HG03064 (cell line): ENCODE measurements at regions not wholly inside any gene's neighbourhood (a gene's known extent, or its start where the extent isn't known, plus 50 kb on each side); places are given as distances from the start of the nearest gene placed in this dataset.

Source experiments
- ATAC-seq: cut with Tn5 transposase; IDR thresholded peaks from one replicate; pipeline ENCODE4 v1.9.1; 2021; ENCODE audit warnings: low read depth; ENCODE audit not compliant: unreplicated experiment

DNA sequence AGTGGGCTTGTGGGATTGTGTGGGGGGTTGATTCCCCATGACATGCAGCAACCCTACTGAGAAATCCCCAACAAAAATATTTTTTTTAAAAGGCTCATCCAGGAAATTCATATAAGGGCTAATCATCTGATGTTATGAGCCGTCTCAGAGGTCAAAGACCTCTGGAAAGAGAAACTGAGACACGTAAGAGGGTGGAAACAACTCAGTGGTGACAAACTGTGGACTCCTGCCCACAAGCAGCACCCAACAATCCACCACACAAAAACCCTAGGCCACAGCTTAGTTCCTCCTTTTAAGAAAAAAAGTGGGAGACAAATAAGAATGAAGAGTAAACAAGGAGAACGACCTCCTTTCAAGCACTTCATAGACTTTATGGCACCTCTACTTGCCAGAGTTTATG, 1096.1 kb upstream of the NRXN1 start:
- ATAC-seq = no peak

DNA sequence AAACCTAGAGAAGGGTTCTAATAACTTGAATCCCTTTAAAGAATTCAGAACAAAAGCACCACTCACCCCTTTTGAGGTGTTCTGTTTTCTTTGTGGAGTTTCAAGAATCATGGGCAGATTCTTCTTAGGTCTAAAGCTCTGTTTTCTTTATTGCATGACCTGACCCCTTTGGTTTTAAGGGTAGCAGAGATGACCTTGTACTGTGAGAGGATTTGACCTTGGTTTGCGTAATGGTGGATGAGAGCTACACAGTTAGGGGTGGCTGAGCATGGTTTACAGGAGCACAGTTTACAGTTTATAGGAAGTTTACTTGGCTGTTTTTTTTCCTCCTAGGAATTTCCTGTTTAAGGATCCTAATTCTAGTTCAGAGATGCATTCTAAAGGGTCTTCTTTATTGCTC, 1095.6 kb upstream of the NRXN1 start:
- no peak for ATAC-seq

DNA sequence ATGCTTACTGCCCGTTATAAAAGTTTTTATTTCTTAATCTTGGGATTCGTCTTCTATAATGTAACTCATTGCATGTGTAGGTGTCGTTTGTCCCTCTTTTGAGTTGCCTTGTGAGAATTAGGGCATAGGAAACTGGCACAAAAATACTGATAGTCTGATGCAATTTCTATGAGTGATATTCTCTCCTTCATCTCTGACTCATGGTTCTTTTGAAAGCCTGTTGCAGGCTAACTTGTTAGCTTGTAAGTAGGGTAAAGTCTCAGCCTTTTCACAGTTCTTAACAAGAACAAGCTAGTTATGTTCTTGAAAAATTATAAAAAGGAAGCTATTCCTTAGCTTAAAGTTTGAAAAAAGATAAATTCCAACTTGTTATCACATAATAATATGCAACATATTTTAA, 1085.4 kb upstream of the NRXN1 start:
- no peak for ATAC-seq

DNA sequence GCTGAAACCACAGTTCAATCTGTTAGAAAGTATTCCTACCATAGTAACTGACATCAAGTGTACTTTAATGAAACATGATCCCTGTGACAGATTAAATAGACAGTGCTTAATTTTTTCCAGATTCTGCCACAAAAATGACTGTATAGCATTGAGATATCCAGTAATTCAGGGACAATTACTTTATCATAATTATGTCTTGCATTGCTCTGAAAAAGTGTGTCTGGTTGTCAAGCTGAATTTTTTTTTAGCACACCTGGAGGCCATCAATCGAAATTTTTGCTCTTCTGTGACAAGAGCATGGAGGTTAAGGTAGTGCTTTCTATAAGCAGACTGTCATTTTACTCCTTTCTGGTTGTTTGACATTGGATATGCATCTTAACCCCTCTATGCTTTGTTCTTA, 1083.8 kb upstream of the NRXN1 start:
- ATAC-seq = no peak

DNA sequence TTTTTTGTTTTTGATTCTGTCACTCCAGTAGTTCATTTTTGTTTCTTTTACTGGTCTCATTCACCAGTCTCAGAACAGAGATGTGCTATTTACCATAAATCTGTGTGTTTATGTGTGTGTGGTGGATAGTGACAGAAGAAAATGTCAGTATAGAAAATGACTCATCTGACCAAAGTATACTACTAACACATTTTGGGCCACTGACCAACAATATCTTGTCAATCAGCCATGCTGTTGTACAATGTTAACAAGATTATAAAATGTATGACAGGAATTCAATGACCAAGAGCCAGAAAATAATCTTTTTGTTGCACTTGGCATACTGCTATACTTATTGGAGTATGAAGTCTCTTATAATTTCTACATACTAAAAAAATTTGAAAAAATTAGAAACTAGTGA, 1081.4 kb upstream of the NRXN1 start:
- ATAC-seq = no peak

DNA sequence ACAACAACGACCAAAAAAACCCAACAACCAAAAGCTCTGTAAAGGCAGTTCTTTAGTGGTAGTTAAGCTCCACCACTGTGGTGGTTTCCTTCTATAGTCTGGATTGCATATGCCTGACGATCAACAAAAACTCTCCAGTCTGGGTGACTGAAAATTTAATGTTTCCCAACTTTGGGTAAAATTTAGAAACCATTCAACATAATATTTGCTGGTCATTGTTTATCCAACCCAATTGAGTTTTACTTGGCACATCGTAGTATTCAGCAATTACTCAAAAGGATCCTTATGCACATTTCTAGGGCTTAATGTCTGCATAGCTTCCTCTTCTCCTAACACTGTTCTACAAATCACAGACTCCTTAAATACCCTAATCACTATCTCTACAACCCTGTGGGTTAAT, 1080.2 kb upstream of the NRXN1 start:
- ATAC-seq = no peak

DNA sequence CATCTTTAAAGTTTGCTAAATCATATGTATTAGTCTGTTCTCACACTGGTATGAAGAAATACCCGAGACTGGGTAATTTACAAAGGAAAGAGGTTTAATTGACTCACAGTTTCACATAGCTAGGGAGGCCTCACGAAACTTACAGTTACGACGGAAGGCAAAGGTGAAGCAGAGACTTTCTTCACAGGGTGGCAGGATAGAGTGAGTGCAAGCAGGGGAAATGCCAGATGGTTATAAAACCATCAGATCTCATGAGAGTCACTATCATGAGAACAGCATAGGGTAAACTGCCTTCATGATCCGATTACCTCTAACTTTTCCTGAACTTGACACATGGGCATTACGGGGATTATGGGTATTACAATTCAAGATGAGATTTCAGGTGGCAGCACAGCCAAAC, 1075.2 kb upstream of the NRXN1 start:
- ATAC-seq = no peak

DNA sequence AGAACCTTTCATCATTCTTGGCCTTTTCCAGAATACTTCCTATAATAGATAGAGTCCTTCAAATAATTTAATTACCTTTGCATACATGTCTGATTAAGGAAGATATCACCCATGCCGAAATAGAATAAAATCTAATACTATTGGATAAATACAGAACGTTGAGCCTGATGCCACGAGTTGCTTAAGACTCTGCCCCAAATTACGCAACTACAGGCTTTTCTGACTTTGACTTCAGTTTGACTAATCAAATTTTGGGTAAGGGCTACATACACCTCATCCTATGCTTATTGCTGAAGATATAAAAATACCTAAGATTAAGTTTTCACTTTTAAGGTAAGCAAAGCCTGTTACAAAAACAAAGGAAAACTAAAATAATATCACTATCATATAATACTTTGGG, 1065.1 kb upstream of the NRXN1 start:
- no peak for ATAC-seq

DNA sequence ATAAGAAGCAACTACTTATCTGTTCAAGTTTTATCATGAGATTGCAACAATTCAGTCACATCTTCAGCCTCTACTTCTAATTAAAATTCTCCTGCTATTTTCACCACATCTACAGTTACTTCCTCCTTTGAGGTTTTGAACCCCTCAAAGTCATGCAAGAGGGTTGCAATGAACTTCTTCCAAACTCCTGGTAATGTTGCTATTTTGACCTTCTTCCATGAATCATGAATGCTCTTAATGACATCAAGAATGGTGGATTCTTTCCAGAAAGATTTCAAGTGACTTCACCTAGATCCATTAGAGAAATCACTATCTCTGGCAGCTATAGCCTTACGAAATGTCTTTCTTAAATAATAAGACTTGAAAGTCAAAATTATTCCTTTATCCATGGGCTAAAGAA, 1052.8 kb upstream of the NRXN1 start:
- no peak for ATAC-seq

DNA sequence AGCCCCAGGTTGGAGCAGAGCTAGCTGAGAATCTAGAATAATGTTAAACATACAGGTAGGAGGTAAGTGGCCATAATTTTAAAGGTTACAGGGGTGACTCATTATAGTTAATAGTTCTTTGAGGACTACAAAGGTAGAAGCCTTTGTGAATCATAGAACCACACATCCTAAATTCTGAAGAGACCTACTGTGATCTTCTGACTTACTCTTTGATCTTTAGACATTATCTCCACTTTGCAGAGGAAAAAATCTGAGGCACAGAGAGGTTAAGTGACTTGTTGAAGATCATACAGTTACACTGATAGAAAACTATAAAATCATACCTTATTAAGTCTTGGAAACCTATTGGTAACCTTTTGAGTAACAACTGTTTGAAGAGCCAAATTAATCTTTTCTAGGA, 1051.3 kb upstream of the NRXN1 start:
- no peak for ATAC-seq

DNA sequence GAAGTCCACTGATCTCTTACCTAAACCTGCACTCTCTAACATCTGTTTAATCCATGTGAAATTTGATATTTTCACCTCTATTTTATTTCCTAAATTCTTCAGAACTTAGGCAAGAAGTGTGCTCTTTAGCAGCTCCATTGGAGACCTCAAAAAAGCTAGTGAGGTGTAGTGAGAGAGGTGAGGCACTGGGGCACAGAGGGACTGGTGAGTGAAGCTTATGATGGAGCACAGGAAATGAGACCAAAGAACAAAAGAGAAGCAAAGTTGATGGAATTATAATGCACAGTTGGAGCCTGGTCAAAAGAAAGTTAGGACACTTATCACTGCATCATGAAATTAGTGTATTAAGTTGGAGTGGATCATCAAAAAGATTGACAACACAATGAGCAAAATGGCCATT, 1050.7 kb upstream of the NRXN1 start:
- ATAC-seq = no peak

DNA sequence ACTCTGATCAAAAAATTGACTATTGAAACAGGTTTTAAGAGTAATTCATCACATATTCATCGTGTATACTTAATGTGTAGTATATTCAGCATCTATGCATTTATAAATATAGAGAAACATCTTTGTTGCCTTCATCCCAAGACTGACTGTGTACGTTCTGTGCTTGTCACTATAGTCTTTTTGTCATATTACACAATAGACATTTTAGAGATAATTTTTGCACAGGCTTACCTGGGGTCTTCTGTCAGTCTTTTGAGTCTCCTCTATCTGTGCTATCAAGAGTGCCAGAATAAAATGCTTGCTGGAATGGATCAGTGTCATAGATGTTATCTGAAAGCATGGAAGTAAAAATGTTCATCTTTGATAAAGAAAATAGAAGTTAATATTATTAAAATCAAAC, 1047.7 kb upstream of the NRXN1 start:
- no peak for ATAC-seq

DNA sequence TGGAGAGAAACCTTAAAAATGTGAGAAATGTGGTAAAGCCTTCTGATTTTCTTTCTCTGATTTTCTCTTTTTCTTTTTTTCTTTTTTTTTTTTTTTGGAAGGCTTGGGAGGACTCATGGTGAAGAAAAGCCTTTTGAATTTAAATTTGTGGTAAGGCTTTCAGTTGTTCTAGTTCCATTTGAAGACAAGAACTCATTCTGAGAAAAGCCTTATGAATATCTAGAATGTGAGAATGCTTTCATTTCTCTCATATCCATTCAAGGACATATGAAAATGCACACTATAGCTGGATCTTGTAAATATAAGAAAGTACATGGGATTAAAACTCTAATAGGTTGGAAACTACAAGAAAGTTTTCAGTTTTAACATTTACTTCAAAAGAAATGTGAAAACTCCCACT, 1045.2 kb upstream of the NRXN1 start:
- ATAC-seq = no peak

DNA sequence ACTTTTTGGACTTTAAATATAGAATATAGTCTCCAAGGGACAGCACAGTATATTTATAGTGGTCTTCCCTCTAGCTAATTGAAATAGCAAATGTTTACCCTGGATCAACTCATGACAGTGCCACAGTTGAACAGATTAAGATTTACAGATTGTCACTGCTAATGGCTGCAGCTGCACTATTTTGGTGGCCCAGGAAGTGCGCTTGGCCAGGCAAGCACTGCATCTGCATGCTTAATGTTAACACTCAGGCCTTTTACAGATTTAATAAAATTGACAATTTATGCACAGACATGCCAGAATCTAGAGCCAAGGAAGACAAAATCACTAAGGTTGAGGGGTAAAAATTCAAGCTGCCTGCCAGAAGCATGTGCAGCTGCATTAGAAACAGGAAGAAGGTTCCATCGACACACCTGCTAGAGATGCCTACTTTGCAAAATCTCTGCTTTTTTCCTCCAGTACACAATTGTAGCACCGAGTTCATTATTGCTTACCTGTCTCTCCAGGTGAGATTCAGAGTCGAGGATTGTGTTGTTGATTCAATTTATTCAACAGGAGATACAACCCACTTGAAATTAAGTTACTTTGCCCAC, 1042.3 kb upstream of the NRXN1 start:
- no peak for ATAC-seq

DNA sequence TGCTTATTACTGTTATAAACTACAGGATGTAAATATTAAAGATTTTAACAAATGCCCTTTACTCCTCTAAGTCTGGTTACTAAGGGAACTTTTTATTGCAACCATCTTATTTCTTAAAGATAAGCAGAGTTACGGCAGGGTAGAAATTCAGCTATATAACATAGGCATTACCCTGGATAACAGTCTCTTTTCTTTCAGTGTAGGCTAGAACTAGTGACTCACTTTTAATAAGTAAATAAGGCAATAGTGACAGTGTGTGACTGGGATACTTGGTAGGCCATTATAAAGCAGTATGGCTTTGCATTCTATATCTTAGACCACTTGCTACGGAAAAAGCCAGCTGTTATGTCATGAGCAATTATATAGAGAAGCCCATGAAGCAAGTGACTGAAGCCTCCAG, 1041.0 kb upstream of the NRXN1 start:
- ATAC-seq = no peak

DNA sequence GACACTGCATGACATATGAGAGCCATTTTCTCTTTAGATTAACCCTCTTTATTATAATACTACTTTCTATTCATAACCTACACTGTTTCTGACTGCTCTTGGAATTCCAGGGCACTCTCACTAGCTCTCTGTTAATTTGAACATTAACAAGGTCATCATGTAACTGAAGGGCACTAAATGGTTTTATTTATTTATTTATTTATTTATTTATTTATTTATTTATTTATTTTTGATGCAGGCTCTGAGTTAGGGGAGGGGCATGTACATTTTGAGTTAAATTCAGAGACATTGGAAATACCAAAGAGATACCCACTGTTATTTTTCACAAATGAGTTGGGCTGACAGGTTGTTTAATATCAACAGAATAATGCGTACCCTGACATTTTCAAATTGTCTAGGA, 1038.7 kb upstream of the NRXN1 start:
- ATAC-seq = no peak

DNA sequence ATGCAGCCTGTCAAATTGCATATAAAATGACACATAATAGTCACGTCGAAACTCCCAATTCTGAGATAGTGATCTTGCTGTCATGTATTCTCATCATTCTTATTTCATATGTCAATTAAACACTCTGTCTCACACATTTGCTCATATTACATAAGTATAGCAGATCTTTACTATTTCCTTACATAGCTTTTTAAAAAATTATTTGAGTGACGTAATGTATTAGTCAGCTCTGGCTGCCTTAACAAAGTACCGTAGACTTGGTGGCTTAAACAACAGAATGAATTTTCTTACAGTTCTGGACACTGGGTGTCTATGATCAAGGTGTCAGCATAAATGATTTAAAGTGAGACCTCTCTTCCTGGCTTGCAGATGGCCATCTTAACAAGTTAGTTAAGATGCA, 1032.3 kb upstream of the NRXN1 start:
- ATAC-seq = no peak

DNA sequence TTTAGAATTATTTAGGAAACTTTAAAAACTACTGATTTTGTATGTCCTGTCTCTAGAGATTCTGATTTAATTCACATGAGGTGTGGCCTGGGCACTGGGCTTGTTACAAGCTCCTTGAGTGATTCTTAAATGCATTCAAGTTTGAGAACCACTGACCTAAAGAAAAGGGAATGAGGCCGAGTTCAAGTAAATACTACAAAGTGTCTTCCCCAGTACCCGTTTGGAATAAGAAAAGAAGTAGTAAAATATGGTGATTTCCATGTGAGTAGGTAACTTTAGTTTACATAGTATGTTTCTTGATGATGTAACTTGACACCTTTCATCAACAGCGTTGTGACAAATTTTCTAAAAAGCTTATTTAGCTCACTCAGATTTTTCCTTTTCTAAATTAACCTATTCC, 1022.9 kb upstream of the NRXN1 start:
- ATAC-seq = no peak

DNA sequence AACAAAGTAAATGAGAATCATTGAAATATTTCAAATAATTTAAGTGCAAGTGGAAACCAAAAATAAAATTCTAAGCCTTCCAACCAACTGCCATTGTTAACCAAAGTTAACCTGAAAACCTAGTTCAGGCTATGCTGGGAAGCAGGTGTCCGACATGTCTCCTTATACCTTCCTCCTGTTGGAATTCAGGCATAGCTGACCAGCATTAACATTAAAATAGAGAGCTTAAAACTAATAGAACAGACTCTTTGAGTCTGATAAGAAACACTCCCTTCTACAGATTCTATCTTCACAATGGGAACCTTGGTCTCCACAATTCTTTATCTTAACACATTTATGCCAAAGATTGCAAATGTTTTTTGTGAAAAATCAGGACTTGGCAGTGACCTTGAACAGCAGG, 1004.9 kb upstream of the NRXN1 start:
- ATAC-seq = no peak

DNA sequence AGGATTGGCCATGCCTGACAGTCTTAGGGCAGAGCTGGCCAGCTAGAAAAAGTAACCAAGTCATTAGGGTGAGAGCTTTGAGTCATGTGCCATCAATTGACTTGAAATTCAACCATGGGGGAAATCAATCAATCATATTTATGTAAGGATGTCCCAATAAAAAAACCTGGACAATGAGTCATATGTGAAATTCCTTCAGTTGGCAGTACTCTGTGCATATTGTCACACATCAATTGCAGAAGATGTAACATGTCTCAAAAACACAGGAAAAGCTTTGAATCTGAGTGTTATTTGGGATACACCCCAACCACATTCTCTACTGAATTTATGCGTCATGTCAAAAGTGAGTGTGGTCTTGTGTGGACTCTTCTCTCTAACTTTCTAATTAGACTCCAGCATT, 1004.1 kb upstream of the NRXN1 start:
- no peak for ATAC-seq

DNA sequence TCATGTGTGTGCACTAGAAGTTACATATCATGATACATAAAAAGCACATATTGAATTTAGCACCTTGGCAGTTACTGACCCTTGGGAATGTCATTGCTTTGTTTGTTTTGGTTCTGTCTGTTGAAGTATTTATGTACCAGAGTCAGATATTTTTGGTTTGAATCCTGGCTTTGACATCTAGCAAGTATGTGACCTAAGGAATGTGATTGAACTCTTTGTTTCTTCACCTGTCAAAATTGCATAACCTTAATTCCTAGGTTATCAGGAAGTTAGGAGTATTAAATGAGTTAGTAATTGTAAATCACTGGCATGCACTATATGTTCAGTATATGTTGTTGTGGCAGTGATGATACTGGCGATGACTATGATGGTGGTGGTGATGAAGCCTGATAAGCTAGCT, 1003.5 kb upstream of the NRXN1 start:
- no peak for ATAC-seq

DNA sequence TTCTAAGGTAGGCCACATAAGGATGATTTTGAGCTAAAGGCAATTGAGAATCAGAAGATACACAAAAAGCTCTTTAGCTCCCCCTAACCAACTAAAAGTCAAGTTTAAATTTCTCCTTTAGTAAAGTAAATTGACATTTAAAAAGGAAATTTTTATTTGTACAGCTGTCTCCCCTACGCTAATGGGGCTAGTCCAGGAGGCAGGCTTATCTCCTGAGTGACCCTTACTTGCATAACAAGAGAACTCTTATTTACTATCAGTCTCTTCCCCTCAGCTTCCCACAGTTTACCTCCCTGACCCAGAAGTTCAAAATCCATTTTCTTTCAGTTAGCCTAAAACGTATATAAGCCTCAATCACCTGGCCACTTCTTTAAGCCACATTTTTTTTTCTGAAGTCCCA, 1002.8 kb upstream of the NRXN1 start:
- ATAC-seq = no peak

DNA sequence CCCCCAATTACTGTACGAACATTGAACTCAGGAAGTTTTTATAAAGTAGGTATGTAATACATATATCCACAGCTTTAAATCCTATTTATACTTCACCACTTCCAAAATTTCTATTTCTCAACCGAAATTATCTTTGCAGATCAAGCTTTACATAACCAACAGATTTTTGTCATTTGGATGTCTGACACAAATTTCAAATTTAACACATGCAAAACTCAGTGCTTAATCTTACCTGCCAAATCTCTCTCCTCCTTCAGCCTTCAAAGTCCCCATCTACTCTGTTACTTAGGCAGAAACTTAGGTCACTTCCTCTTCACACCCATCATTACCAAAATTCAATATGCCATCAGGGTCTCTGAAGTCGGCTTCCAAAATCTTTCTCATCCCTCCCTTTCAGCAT, 990.1 kb upstream of the NRXN1 start:
- no peak for ATAC-seq
